Stomach (tissue), 8 donors: ENCODE measurements at regions not wholly inside any gene's neighbourhood (a gene's known extent, or its start where the extent isn't known, plus 50 kb on each side); places are given as distances from the start of the nearest gene placed in this dataset.

Experiments used
- DNase-seq, 2 donors: peaks; one replicate each; pipeline versions ENCODE4 v3.0.0 to v3.0.0-alpha.2; 2013 to 2019
- H3K27ac ChIP-seq, 5 donors: fragments of 200-600 bp in 4 of 5; sonication (generic) in 4 of 5; one replicate each; pipeline ENCODE4 v1.5.1; 2013 to 2019; ENCODE audit warnings: mild to moderate bottlenecking in 1 of 5, moderate library complexity in 1 of 5
- H3K27me3 ChIP-seq, 3 donors: fragments of 200-600 bp; sonication (generic); one replicate each; pipeline ENCODE4 v1.5.1; 2017 to 2019; ENCODE audit warnings: mixed run types in 1 of 3
- H3K36me3 ChIP-seq, 4 donors: fragments of 200-600 bp; sonication (generic); 1 replicate in 3 of 4; 2 replicates in 1 of 4; pipeline ENCODE4 v1.5.1; 2016 to 2019
- H3K4me1 ChIP-seq, 4 donors: fragments of 200-600 bp; sonication (generic); one replicate each; pipeline ENCODE4 v1.5.1; 2016 to 2019
- H3K4me3 ChIP-seq, 4 donors: fragments of 200-600 bp; sonication (generic) in 3 of 4; one replicate each; pipeline ENCODE4 v1.5.1; 2016 to 2019; ENCODE audit warnings: mild to moderate bottlenecking in 1 of 4
- H3K9me3 ChIP-seq, 4 donors: fragments of 200-600 bp; sonication (generic); one replicate each; pipeline ENCODE4 v1.5.1; 2016 to 2019
- CTCF ChIP-seq, 7 experiments: fragments of 450-650 bp in 4 of 7; fragments of 200-600 bp in 3 of 7; sonication (generic) in 3 of 7; IDR thresholded peaks; one replicate each; pipeline ENCODE4 v1.5.1; 2016 to 2019; ENCODE audit warnings: antibody characterized with exemption in 7 of 7, control low read depth in 2 of 7, mild to moderate bottlenecking in 1 of 7
- EP300 ChIP-seq: sonication (generic); formaldehyde crosslinking; IDR thresholded peaks from one replicate; pipeline ENCODE4 v1.6.1; 2017; ENCODE audit warnings: antibody characterized with exemption
- POLR2A ChIP-seq, 4 donors: fragments of 450-650 bp; IDR thresholded peaks; one replicate each; pipeline ENCODE4 v1.6.1; 2016; ENCODE audit warnings: antibody characterized with exemption in 4 of 4, control low read depth in 2 of 4, mild to moderate bottlenecking in 1 of 4, moderate library complexity in 1 of 4
- POLR2AphosphoS5 ChIP-seq, 3 donors: sonication (generic); formaldehyde crosslinking; IDR thresholded peaks; one replicate each; pipeline ENCODE4 v1.6.1; 2016; ENCODE audit warnings: antibody characterized with exemption in 3 of 3
- WGBS, 5 donors: extraction: QIAGEN DNeasy Blood & Tissue Kit in 3 of 5; methylation state at CpG; one replicate each; pipeline versions ENCODE4 v1.1.5 to v1.1.7; 2013 to 2018; 5-methylcytosine and 5-hydroxymethylcytosine counted together
- intact Hi-C: fragments of 100-400 bp; cut with DNase I; formaldehyde crosslinking; loops from one replicate; pipeline ENCODE4 v1.15.1; 2023; ENCODE audit warnings: low total_unique reads
- donor health status: healthy with polysubstance abuse.
- donor health status: Bipolar disorder and iron deficiency.
- donor health status: healthy.

GRCh38 chr2:226217191-226217590 is 582.4 kb downstream of the IRS1 start:
- Histone ChIP-seq H3K27ac (no peak overlapping the region), H3K36me3 (no peaks in the 10 kb centered on the region), H3K4me3 (no peak overlapping the region), H3K4me1 (no peaks in the 10 kb centered on the region), H3K9me3 (no peaks in the 10 kb centered on the region), H3K27me3 (no peaks in the 10 kb centered on the region)
- 71 to 77% (median 74%) methylated on average over 1 of the region's 1 CpG for WGBS, 5 donors
- intact Hi-C loops = loop anchor here (10.0 kb wide), 1 partner anchor 578 kb away; the partner anchor contains the start of gene IRS1
- no peak for DNase-seq
- TF ChIP-seq CTCF (IDR thresholded peaks at IDR 0.05) (no peak), EP300 (no peak), POLR2AphosphoS5 (IDR thresholded peaks at IDR 0.05) (no peak), POLR2A (IDR thresholded peaks at IDR 0.05) (no peak)

- H3K27ac ChIP-seq = no peak overlapping the region
- H3K9me3 ChIP-seq = no peaks in the 10 kb centered on the region
- H3K27me3 ChIP-seq = no peaks in the 10 kb centered on the region
- intact Hi-C loops = loop anchor here (10.0 kb wide), 1 partner anchor 578 kb away; the partner anchor contains the start of gene IRS1
- peaks cover 0 to 3% (median 0%) of the 10 kb centered on the region in 4 donors for H3K4me1 ChIP-seq
- no peak for TF ChIP-seq POLR2AphosphoS5 (IDR thresholded peaks at IDR 0.05)
- no peak for TF ChIP-seq POLR2A (IDR thresholded peaks at IDR 0.05)
- no peak for TF ChIP-seq CTCF (IDR thresholded peaks at IDR 0.05)
- no peak for TF ChIP-seq EP300
- H3K4me3 ChIP-seq = no peak overlapping the region
- no peak for DNase-seq
- H3K36me3 ChIP-seq = no peaks in the 10 kb centered on the region
- 90 to 93% (median 93%) methylated on average over 6 of the region's 6 CpGs for WGBS, 5 donors
These were observed 583.0 kb downstream of the IRS1 start for GRCh38 chr2:226216575-226216974.

- TF ChIP-seq POLR2A (IDR thresholded peaks at IDR 0.05) (no peak), CTCF (IDR thresholded peaks at IDR 0.05) (peak in 5 of 7 experiments; percentile 50 to 67 (median 59))
- no peaks in the 10 kb centered on the region for H3K9me3 ChIP-seq
- no peak overlapping the region for H3K4me3 ChIP-seq
- intact Hi-C loops = loop anchor here (10.0 kb wide), 1 partner anchor 579 kb away; the partner anchor contains the start of gene IRS1
- DNase-seq = peak; percentile 77 to 80
- H3K27ac ChIP-seq = no peak overlapping the region
- H3K27me3 ChIP-seq = no peaks in the 10 kb centered on the region
- H3K4me1 ChIP-seq = peaks cover 0 to 9% (median 0%) of the 10 kb centered on the region in 4 donors
- WGBS, 5 donors = 55 to 56% (median 56%) methylated on average over 11 of the region's 11 CpGs
- H3K36me3 ChIP-seq = no peaks in the 10 kb centered on the region
These were observed 583.6 kb downstream of the IRS1 start for GRCh38 chr2:226215902-226216503.

GRCh38 chr2:226213717-226214116 is 585.9 kb downstream of the IRS1 start:
- Histone ChIP-seq H3K36me3 (no peaks in the 10 kb centered on the region), H3K27ac (no peak overlapping the region), H3K4me1 (peaks cover 0 to 9% (median 0%) of the 10 kb centered on the region in 4 donors), H3K9me3 (no peaks in the 10 kb centered on the region), H3K4me3 (no peak overlapping the region), H3K27me3 (no peaks in the 10 kb centered on the region)
- TF ChIP-seq EP300 (no peak), POLR2A (IDR thresholded peaks at IDR 0.05) (no peak), CTCF (IDR thresholded peaks at IDR 0.05) (no peak), POLR2AphosphoS5 (IDR thresholded peaks at IDR 0.05) (no peak)
- intact Hi-C loops = loop anchor here (10.0 kb wide), 1 partner anchor 581 kb away; the partner anchor contains the start of gene IRS1
- no peak for DNase-seq
- WGBS, 5 donors = 66 to 77% (median 74%) methylated on average over 4 of the region's 4 CpGs
